ENCODE measurements at regions not wholly inside any gene's neighbourhood (a gene's known extent, or its start where the extent isn't known, plus 50 kb on each side); places are given as distances from the start of the nearest gene placed in this dataset.

- Histone ChIP-seq H4K8ac (ENCODE audit: extremely low read depth, insufficient read depth, low read length) (no peak overlapping the region), H2AK5ac (ENCODE audit: low read depth, low read length) (no peak overlapping the region), H3K14ac (ENCODE audit: insufficient read length) (no peak overlapping the region), H2BK20ac (ENCODE audit: low read length) (no peak overlapping the region), H3K9me3 (ENCODE audit: insufficient read depth in 2 of 2, low read depth in 1 of 2, low read length in 1 of 2) (no peaks in the 10 kb centered on the region), H4K91ac (replicated peaks; ENCODE audit: insufficient read length, low read length) (no peak overlapping the region), H4K5ac (ENCODE audit: insufficient read length, low read depth, low read length) (no peak overlapping the region), H3K18ac (ENCODE audit: extremely low read depth, low read length) (no peak overlapping the region), H3K23ac (ENCODE audit: insufficient read length) (no peak overlapping the region), H3K4me3 (ENCODE audit: extremely low read depth in 1 of 4, insufficient read depth in 2 of 4, low read depth in 3 of 4, low read length in 4 of 4) (no peak overlapping the region), H3K4ac (replicated peaks; ENCODE audit: insufficient read length, low read depth, low read length) (no peak overlapping the region), H4K20me1 (replicated peaks in 1 of 2; ENCODE audit: control insufficient read depth in 1 of 2, insufficient read depth in 2 of 2, low read length in 2 of 2) (peaks cover 2 to 4% of the 10 kb centered on the region in 2 experiments), H3K9ac (replicated peaks in 1 of 4; ENCODE audit: extremely low read depth in 1 of 4, low read depth in 3 of 4, low read length in 3 of 4) (no peak overlapping the region), H2BK12ac (ENCODE audit: low read depth, low read length) (no peak overlapping the region), H3K79me2 (ENCODE audit: control insufficient read depth in 1 of 2, insufficient read depth in 2 of 2, low read length in 2 of 2) (peaks cover 0 to 25% of the 10 kb centered on the region in 2 experiments; a peak in 1 of 4 replicates), H2BK5ac (ENCODE audit: low read depth, low read length) (no peak overlapping the region), H3K27me3 (replicated peaks in 1 of 4; ENCODE audit: control insufficient read depth in 3 of 4, extremely low read depth in 1 of 4, insufficient read depth in 3 of 4, low read length in 3 of 4) (no peaks in the 10 kb centered on the region), H3K23me2 (ENCODE audit: low read depth, low read length) (peaks cover 5% of the 10 kb centered on the region; the same call in 1 of the 2 replicates), H2BK15ac (ENCODE audit: low read length) (no peak overlapping the region), H3K27ac (ENCODE audit: low read depth, low read length) (no peak overlapping the region), H3K79me1 (ENCODE audit: low read depth, low read length) (0 out of 2 replicates have a peak, but pooled peaks cover 7% of the 10 kb centered on the region), H2AFZ (ENCODE audit: low read length) (no peak overlapping the region), H3K36me3 (ENCODE audit: control insufficient read depth in 2 of 4, insufficient read depth in 4 of 4, low read length in 3 of 4) (no peaks in the 10 kb centered on the region), H3K4me1 (replicated peaks in 1 of 4; ENCODE audit: control insufficient read depth in 3 of 4, insufficient read depth in 4 of 4, low read length in 3 of 4) (peaks cover 10 to 16% (median 14%) of the 10 kb centered on the region in 4 experiments), H3K4me2 (ENCODE audit: insufficient read depth in 1 of 2, low read depth in 2 of 2, low read length in 2 of 2) (no peak overlapping the region), H2BK120ac (replicated peaks; ENCODE audit: low read depth, low read length) (no peak overlapping the region), H3K56ac (replicated peaks; ENCODE audit: insufficient read length, low read depth, low read length) (no peak overlapping the region)
- FAIRE-seq (no peak), DNase-seq (ENCODE audit: low read depth in 1 of 2, low spot score in 2 of 2) (no peak)
- WGBS, 2 experiments (ENCODE audit: extremely low coverage in 1 of 2, insufficient coverage in 1 of 2, insufficient read length in 1 of 2, insufficient replicate concordance in 2 of 2, low coverage in 1 of 2, low lambda C conversion rate in 2 of 2, missing lambda C conversion rate in 1 of 2) = 89% methylated on average over 5 of the region's 5 CpGs; no CpG with 5 or more reads in 1 of the 2 experiments
- POLR2A ChIA-PET (ENCODE audit: partially characterized antibody) = interaction anchor here (1.3 kb wide), 1 partner anchor 26 kb away, joined by 4 read pairs; no protein-coding TSS in a partner anchor
- TF ChIP-seq SRF (IDR thresholded peaks at IDR 0.05; ENCODE audit: low read depth, low read length) = no peak
- CTCF ChIA-PET (ENCODE audit: partially characterized antibody) = interaction anchor here (1.2 to 4.0 kb wide), 3 partner anchors 24 to 100 kb away, joined by 3 to 20 read pairs (median 4); no protein-coding TSS in a partner anchor
These were observed 218.9 kb downstream of the AACS start for GRCh38 chr12:125284087-125284486.
